Myocyte (in vitro differentiated cells): ENCODE measurements at regions not wholly inside any gene's neighbourhood (a gene's known extent, or its start where the extent isn't known, plus 50 kb on each side); places are given as distances from the start of the nearest gene placed in this dataset.
"Not testable (repeated sequence)": the region's sequence is repeated elsewhere in the genome, so short reads cannot be mapped to it uniquely, and the experiment has no call there.

Source experiments
- DNase-seq: peaks from one replicate; pipeline ENCODE4 v3.0.0-alpha.2; 2012; ENCODE audit warnings: low read depth

DNA sequence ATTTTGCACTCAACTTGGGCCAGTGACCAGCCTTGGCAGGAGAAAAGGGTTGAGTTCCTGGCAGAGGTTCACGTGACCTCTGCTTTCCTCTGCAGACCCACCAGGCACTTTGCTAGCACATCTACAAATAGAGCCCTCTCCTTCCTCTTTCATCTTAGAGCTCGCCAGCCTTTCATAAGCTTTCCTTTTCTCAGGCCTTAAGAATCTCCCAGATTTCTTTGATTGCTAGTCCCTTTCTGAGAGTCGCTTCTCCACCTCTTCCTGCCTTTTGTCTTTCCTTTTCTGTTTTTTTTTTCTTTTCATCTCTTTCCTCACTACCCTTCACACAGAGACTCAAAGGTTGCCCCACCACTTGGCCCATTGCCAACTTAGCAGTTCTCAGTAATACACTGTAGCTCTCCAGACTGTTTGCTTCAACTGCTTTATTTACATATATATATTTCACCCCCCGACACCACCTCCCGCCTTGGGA, 375.7 kb upstream of the SPRY2 start:
- peak; percentile 6 for DNase-seq

DNA sequence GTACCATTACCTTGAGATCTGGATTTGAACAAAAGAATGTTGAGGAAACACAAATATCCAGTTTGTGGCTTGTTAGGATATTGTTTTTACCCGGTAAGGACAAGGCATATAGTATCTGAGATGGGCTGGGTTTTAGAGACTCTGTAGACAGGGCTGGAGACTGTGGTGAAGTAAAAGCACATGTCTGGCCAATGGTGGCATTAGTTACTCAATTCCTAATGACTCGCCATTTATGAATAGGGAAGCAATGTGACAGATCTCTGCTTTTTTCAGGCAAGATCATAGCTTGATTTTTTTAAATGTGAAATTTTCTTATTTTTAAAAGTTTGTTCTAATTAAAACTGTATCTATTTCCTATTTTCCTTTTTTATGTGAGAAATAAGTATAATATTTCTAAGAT, 371.1 kb upstream of the SPRY2 start:
- no peak for DNase-seq

DNA sequence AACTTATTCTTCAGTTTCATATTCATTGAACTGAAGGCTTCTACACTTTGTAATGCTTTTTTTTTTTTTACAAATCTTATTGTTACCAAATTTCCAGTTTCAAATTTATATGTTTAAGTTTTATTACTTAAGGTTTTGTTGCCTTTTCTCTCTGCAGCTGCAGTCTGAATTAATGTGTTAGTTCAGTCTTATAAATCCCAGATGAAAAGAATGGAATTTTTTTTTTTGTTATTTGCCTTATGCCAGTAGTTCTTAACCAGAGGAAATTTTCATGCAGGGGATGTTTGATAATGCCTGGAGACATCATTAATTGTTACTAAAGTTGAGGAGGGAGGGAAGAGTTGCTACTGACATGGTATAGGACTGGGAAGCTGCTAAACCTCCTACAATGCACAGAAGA, 367.9 kb upstream of the SPRY2 start:
- no peak for DNase-seq

DNA sequence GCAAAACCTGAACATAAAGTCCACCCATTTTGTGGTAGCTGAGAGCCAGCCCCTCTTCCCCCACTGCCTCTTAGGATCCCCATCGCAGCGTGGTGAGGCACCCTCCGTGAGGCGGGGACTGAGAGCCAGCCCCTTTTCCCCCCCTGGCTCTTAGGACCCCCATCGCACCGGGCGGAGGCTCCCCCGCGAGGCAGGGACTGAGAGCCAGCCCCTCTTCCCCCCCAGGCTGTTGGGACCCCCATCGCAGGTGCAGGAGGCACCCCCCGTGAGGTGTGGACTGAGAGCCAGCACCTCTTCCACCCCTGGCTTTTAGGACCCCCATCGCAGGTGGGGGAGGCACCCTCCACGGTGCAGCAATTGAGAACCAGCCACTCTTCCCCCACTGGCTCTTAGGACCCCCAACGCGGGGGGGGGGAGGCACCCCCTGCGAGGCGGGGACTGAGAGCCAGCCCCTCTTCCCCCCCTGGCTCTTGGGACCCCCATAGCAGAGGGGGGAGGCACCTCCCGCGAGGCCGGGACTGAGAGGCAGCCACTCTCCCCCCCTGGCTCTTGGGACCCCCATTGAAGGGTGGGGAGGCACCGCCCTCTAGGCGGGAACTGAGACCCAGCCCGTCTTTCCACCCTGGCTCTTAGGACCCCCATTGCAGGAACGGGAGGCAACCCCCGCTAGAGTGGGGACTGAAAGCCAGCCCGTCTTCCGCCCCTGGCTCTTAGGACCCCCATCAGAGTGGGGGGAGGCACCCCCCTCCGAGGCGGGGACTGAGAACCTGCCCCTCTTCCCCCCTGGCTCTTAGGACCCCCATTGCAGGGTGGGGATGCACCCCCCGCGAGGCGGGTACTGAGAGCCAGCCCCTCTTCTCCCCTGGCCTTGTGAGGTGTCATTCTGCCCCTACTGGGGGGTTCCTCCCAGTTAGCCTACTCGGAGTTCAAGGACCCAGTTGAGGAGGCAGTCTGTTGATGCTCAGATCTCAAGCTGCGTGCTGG, 366.4 kb upstream of the SPRY2 start:
- no peak for DNase-seq

DNA sequence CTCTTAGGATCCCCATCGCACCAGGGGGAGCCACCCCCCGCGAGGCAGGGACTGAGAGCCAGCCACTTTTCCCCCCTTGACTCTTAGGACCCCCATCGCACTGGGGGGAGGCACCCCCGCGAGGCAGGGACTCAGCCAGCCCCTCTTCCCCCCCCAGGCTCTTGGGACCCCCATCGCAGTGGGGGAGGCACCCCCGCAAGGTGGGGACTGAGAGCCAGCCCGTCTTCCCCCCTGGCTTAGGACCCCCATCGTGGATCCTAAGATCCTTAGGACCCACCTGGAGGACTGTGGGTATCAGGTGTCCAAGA, 365.2 kb upstream of the SPRY2 start:
- DNase-seq, result no peak

DNA sequence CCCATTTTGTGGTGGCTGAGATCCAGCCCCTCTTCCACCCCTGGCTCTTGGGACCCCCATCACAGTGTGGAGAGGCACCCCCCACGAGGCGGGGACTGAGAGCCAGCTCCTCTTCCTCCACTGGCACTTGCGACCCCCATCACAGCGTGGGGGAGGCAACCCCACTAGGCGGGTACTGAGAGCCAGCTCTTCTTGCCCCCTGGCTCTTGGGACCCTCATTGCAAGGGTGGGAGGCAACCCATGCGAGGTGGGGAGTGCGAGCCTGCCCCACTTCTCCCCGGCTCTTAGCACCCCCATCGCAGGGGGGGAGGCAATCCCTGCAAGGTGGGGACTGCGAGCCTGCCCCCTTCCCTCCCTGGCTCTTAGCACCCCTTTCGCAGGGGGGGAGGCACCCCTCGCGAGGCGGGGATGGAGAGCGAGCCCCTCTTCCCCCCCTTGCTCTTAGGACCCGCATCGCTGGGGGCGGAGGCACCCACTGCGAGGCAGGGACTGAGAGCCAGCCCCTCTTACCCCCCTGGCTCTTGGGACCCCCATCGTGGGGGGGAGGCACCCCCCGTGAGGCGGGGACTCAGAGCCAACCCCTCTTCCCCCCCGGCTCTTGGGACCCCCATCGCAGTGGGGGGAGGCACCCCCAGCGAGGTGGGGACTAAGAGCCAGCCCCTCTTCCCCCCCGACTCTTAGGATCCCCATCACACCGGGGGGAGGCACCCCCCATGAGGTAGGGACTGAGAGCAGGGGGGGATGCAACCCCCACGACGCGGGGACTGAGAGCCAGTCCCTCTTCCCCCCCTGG, 364.6 kb upstream of the SPRY2 start:
- DNase-seq, result no peak

DNA sequence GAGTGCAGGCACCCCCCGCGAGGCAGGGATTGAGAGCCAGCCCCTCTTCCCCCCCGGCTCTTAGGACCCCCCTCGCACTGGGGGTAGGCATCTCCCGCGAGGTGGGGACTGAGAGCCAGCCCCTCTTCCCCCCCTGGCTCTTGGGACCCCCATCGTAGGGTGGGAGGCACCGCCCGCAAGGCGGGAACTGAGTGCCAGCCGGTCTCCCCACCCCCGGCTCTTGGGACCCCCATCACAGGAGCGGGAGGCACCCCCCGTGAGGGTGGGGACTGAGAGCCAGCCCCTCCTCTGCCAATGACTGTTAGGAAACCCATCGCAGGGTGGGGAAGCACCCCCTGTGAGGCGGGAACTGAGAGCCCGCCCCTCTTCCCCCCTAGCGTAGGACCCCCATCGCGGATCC, 363.4 kb upstream of the SPRY2 start:
- no peak for DNase-seq

DNA sequence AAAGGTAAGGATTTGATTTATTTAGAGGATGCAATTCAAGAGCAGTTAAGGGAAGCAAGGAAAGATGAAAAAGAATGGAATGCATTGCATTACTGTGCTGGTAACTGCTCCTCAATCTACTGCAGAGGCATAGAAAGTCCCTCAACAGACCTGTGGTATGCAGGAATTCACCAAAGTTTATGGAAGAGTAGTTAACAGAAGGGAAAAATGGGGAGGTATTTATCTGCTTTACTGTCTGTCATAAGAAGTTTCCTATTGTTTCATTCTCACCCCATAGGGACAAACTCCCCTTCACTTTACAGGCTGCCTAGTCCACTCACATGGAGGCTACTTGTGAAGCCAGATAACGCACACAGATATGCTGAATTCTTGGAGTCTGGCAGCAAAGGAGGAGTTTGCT, 354.9 kb upstream of the SPRY2 start:
- DNase-seq, result no peak

DNA sequence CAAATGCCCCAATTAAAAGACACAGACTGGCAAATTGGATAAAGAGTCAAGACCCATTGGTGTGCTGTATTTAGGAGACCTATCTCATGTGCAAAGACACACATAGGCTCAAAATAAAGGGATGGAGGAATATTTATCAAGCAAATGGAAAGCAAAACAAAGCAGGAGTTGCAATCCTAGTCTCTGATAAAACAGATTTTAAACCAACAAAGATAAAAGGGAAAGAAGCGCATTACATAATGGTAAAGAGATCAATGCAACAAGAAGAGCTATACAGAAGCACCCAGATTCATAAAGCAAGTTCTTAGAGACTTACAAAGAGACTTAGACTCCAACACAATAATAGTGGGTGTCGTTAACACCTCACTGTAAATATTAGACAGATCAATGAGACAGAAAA, 350.9 kb upstream of the SPRY2 start:
- not testable (repeated sequence) for DNase-seq

DNA sequence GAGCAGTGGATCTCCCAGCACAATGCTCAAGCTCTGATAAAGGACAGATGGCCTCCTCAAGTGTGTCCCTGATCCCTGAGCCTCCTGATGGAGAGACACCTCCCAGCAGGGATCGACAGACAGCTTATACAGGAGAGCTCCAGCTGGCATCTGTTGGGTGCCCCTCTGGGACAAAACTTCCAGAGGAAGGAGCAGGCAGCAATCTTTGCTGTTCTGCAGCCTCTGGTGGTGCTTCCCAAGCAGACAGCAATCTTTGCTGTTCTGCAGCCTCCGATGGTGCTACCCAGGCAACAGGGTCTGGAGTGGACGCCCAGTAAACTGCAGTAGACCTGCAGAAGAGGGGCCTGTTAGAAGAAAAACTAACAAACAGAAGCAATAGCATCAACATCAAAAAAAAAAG, 349.3 kb upstream of the SPRY2 start:
- DNase-seq, result no peak

DNA sequence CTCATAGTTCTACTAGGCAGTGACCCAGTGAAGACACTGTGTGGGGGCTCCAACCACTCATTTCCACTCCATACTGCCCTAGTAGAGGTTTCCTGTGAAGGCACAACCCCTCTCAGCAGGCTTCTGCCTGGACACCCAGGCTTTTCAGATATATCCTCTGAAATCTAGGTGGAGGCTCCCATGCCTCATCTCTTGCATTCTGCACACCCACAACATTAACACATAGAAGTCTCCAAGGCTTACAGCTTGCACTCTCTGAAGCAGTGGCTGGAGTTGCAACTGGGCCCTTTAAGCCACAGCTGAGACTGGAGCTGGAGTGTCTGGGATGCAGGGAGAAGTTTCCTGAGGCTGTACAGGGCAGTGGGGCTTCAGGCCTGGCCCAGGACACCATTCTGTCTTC, 347.7 kb upstream of the SPRY2 start:
- no peak for DNase-seq

DNA sequence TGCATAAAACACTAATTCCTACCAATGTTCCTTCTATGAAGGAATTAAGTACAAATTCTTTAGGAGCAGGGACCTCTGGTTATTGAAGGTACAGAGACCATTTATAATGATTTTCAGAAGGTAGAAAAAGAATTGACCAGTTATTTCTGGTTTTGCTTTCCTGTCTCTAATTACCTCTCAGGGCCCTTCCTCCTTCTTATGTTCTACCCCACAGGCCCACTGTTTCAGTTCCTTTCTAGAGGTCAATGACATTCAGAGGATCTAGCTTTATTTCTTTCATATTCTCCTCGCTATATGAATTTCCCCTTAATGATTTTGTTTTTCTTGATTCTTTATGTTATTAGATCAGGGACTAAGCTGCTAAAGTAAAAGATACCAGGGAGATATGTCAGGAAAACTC, 345.0 kb upstream of the SPRY2 start:
- DNase-seq, result no peak

DNA sequence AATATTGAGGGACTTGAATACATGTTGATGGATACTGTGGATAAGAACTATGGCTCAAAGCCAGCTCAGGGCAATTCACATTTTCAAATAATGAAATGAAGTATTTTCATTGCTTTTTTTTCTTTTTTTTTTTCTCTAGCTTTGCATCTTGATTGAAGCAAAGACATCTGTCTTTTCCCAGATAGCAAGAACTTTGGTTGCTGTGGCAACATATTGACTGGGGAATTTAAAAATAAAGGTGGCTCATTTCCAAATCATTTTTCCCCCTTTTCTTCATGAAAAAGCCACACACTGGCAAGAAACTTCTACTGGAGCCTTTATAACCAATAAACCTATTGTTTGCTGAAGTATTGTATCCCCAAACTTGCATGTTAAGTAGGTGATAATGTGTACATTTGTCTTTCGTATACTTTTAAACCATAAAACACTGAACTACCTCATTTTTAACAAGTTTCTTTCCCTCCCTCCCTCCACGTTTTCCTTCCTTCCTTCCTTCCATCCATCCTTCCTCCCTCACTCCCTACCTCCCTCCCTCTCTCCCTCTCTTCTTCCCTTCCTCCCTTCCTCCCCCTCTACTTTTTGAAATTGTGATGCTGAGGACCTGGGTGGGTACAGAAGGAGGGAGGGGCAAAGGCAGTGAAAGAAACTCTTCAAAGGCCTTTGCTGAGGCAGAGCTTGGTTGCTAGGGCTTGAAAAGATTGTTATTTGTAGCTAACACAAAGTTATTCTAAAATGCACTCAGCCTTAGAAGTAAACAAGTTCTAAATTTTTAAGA, 343.5 kb upstream of the SPRY2 start:
- no peak for DNase-seq

DNA sequence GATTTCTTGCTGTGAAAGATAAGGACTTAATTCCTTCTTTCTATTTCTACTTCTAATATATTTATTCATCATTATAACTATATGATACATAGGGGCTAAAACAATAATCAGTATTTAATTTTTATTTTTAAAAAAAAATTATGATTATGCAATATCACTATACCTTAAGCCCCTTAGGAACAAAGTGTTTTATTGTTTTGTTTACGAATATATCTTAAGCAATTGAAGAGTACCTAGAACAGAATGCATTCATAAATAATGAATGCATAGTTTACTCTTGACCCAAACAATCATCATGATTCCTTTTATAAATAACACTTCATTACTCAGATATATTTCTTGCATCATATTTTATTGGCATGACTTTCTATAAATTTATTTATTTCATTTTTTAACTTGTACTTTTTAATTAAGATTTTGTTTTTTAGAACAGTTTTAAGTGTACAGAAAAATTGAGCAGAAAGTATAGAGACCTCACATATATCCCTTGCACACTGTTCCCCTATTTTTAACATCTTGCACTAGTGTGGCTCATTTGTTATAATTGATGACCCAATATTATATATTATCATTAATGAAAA, 339.9 kb upstream of the SPRY2 start:
- no peak for DNase-seq

DNA sequence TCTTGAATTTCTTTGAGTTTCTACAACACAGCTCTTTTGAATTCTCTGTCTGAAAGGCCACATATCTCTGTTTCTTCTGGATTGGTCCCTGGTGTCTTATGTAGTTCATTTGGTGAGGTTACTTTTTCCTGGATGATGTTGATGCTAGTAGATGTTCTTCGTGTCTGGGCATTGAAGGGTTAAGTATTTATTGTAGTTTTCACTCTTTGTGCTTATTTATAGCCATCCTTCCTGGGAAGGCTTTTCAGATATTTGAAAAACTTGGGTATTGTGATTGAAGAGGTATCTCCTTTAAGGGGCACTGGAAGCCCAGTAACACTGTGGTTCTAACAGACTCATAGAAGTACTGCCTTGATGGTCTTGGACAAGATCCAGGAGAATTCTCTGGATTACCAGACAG, 338.5 kb upstream of the SPRY2 start:
- no peak for DNase-seq

DNA sequence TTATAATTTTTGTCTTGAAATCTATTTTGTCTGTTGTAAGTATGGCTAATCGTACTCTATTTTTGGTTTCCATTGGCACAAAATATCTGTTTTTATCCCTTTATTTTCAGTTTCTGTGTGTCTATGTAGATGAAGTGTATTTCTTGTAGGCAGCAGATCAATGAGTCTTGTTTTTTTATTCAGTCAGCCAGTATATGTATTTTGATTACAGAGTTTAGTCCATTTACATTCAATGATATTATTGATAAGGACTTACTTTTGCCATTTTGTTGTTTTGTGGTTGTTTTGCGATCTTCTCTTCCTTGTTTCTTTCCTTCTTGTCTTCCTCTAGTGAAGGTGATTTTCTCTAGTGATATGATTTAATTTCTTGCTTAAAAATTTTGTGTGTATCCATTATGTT, 336.3 kb upstream of the SPRY2 start:
- DNase-seq, result no peak

DNA sequence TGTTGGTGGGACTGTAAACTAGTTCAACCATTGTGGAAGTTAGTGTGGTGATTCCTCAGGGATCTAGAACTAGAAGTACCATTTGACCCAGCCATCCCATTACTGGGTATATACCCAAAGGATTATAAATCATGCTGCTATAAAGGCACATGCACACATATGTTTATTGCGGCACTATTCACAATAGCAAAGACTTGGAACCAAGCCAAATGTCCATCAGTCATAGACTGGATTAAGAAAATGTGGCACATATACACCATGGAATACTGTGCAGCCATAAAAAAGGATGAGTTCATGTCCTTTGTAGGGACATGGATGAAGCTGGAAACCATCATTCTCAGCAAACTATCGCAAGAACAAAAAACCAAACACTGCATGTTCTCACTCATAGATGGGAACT, 334.5 kb upstream of the SPRY2 start:
- DNase-seq, result not testable (repeated sequence)

DNA sequence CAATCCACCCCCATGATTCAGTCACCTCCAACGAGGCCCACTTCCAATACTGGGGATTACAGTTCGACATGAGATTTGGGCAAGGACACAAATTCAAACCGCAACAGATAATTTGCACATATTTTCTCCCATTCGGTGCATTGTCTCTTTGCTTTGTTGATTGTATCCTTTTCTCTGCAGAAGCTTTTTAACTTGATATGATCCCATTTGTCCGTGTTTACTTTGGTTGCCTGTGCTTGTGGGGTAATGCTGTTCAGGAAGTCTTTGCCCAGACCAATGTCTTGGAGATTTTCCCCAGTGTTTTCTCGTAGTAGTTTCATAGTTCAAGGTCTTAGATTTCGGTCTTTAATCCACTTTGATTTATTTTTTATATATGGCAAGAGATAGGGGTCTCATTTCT, 330.8 kb upstream of the SPRY2 start:
- DNase-seq, result no peak

DNA sequence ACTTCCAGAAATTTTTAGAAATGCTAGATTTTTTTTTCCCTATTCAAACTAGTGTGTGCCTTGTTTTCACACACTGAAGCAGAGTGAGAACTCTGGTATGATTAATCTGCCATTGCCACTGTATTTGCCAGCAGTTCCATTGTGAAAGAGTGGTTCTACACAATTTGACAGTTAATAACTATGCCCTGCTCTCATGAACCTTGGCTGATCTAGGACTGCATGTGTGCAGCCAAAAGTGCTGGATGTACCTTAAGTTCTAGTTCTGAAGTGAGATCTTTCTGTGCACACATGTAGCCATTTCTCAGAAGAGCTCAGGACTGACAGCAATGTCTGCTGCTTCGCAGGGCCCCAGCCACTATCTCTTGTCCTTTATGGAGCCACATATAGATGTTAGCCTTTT, 328.2 kb upstream of the SPRY2 start:
- DNase-seq, result no peak

DNA sequence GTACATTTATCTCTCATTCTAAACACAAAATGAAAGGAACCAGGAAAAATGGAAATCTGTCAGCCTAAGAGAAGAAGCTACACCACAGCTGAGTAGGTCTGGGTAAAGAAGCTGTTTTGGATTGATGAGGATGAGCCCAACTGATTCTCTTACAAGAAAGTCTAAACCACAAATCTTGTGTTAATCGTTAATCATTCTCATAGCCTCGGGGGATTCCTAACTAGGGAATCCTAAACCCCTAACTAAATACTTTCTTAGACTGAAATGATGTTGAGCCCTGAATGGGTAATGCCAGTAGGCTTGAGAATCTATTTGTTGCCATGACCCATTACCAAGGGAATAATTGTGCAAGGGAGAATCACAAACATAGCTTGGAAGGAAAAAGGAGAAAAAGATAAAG, 327.5 kb upstream of the SPRY2 start:
- DNase-seq, result no peak

DNA sequence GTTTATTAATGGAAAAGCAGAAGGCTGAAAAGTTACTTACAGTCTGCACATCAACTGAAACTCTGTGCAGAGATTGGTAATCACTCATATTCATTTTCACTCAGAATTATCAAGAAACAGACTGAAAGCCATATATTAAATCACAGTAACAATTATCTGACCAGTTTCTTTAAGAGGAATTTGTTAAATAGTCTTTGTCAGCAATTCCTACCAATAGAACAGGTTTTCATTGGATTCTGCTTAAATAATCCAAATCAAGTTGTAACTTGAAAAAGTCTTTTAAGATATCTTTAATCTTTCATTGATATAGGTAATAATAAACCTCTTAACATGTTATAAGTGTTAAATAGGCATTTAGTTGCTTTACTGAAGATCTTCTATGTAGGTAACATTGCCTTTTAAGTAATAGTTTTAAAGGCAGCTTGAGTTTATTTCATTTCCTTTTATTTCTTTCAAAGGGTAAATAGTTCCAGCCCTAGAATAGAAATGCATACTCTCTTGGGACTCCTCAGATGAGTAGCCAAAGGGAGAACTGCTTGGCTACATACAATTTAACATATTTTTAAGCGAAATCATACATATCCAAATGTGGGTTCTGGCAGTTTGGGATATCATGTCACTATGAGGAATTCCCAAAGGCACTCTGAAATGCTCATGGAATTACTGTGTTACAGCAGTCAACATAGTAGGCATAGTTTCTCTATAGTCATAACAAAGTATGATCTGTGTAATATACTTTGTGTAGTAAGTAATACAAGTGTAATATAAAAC, 326.0 kb upstream of the SPRY2 start:
- no peak for DNase-seq
